ELR (cell line): ENCODE measurements at regions not wholly inside any gene's neighbourhood (a gene's known extent, or its start where the extent isn't known, plus 50 kb on each side); places are given as distances from the start of the nearest gene placed in this dataset.

Source experiments
- DNase-seq: peaks from one replicate; pipeline ENCODE4 v3.0.0-alpha.2; 2015; ENCODE audit warnings: low read depth

GRCh38 chr4:167702391-167702790 is 389.9 kb upstream of the ANXA10 start:
- DNase-seq = no peak

GRCh38 chr4:167711517-167711916 is 380.8 kb upstream of the ANXA10 start:
- DNase-seq = no peak

GRCh38 chr4:167713756-167714155 is 378.6 kb upstream of the ANXA10 start:
- DNase-seq = peak; percentile 74

GRCh38 chr4:167715176-167715575 is 377.2 kb upstream of the ANXA10 start:
- DNase-seq = peak; percentile 58

GRCh38 chr4:167717495-167717894 is 374.8 kb upstream of the ANXA10 start:
- no peak for DNase-seq

GRCh38 chr4:167721617-167722486 is 370.5 kb upstream of the ANXA10 start:
- peak; percentile 31 for DNase-seq

- DNase-seq = no peak
Measured at GRCh38 chr4:167722487-167722808, 369.9 kb upstream of the ANXA10 start.

- no peak for DNase-seq
Measured at GRCh38 chr4:167724941-167725340, 367.4 kb upstream of the ANXA10 start.

- no peak for DNase-seq
Measured at GRCh38 chr4:167730769-167731168, 361.6 kb upstream of the ANXA10 start.

- DNase-seq = no peak
Measured at GRCh38 chr4:167745024-167745687, 347.2 kb upstream of the ANXA10 start.

GRCh38 chr4:167767281-167767680 is 325.1 kb upstream of the ANXA10 start:
- no peak for DNase-seq

- DNase-seq = peak; percentile 54
Measured at GRCh38 chr4:167774646-167775045, 317.7 kb upstream of the ANXA10 start.

- peak; percentile 75 for DNase-seq
Measured at GRCh38 chr4:167775375-167775774, 317.0 kb upstream of the ANXA10 start.

- peak; percentile 48 for DNase-seq
Measured at GRCh38 chr4:167779280-167779679, 313.1 kb upstream of the ANXA10 start.

- peak; percentile 28 for DNase-seq
Measured at GRCh38 chr4:167779864-167780263, 312.5 kb upstream of the ANXA10 start.

- no peak for DNase-seq
Measured at GRCh38 chr4:167784826-167785225, 307.5 kb upstream of the ANXA10 start.

- no peak for DNase-seq
Measured at GRCh38 chr4:167785523-167785922, 306.8 kb upstream of the ANXA10 start.

- DNase-seq = no peak
Measured at GRCh38 chr4:167786504-167786903, 305.8 kb upstream of the ANXA10 start.

GRCh38 chr4:167787231-167787630 is 305.1 kb upstream of the ANXA10 start:
- DNase-seq = no peak

- no peak for DNase-seq
Measured at GRCh38 chr4:167802463-167803212, 289.7 kb upstream of the ANXA10 start.

- no peak for DNase-seq
Measured at GRCh38 chr4:167811958-167812357, 280.4 kb upstream of the ANXA10 start.

GRCh38 chr4:167826281-167826680 is 266.1 kb upstream of the ANXA10 start:
- peak; percentile 23 for DNase-seq

- DNase-seq = no peak
Measured at GRCh38 chr4:167831855-167832254, 260.5 kb upstream of the ANXA10 start.
